Parathyroid adenoma (tissue), 2 donors: ENCODE measurements at regions not wholly inside any gene's neighbourhood (a gene's known extent, or its start where the extent isn't known, plus 50 kb on each side); places are given as distances from the start of the nearest gene placed in this dataset.

Experiments
- H2AFZ ChIP-seq: fragments of 300-600 bp; sonication (generic); one replicate; pipeline ENCODE4 v1.7.0; 2017; ENCODE audit warnings: antibody characterized with exemption, mild to moderate bottlenecking
- H3K27ac ChIP-seq: fragments of 300-600 bp; sonication (generic); one replicate; pipeline ENCODE4 v1.7.0; 2017
- H3K27me3 ChIP-seq: fragments of 300-600 bp; sonication (generic); one replicate; pipeline ENCODE4 v1.7.0; 2017; ENCODE audit warnings: low read length; ENCODE audit not compliant: control insufficient read depth, insufficient read depth
- H3K36me3 ChIP-seq: fragments of 300-600 bp; sonication (generic); one replicate; pipeline ENCODE4 v1.7.0; 2017; ENCODE audit warnings: low read length; ENCODE audit not compliant: control insufficient read depth, insufficient read depth
- H3K4me1 ChIP-seq: fragments of 300-600 bp; sonication (generic); one replicate; pipeline ENCODE4 v1.7.0; 2017; ENCODE audit warnings: control low read depth
- H3K4me2 ChIP-seq: fragments of 300-600 bp; sonication (generic); one replicate; pipeline ENCODE4 v1.7.0; 2017; ENCODE audit warnings: low read length
- H3K4me3 ChIP-seq: fragments of 300-600 bp; sonication (generic); one replicate; pipeline ENCODE4 v1.7.0; 2017; ENCODE audit warnings: low read depth, low read length
- H3K79me2 ChIP-seq: fragments of 300-600 bp; sonication (generic); one replicate; pipeline ENCODE4 v1.7.0; 2017; ENCODE audit warnings: control low read depth
- H3K9ac ChIP-seq: fragments of 300-600 bp; sonication (generic); one replicate; pipeline ENCODE4 v1.7.0; 2017; ENCODE audit warnings: mild to moderate bottlenecking
- H3K9me3 ChIP-seq: fragments of 300-600 bp; sonication (generic); one replicate; pipeline ENCODE4 v1.7.0; 2017; ENCODE audit warnings: low read length; ENCODE audit not compliant: control insufficient read depth
- CTCF ChIP-seq: fragments of 300-600 bp; sonication (generic); IDR thresholded peaks from one replicate; pipeline ENCODE4 v1.7.0; 2017; ENCODE audit warnings: antibody characterized with exemption, mild to moderate bottlenecking
- donor health status: primary hyperparathyroidism.

- H3K27ac ChIP-seq, result no peak overlapping the region
- no peaks in the 10 kb centered on the region for H3K27me3 ChIP-seq
- no peak overlapping the region for H3K4me2 ChIP-seq
- no peak overlapping the region for H3K4me3 ChIP-seq
- TF ChIP-seq CTCF, result no peak
- H3K36me3 ChIP-seq, result no peaks in the 10 kb centered on the region
- H3K79me2 ChIP-seq, result no peaks in the 10 kb centered on the region
- H3K9ac ChIP-seq, result no peak overlapping the region
- H3K9me3 ChIP-seq, result no peaks in the 10 kb centered on the region
- H3K4me1 ChIP-seq, result no peaks in the 10 kb centered on the region
- H2AFZ ChIP-seq, result no peak overlapping the region
These were observed 204.2 kb upstream of the PIK3R1 start for GRCh38 chr5:68011259-68011760.

GRCh38 chr5:68010740-68011139 is 204.8 kb upstream of the PIK3R1 start:
- no peak for TF ChIP-seq CTCF
- Histone ChIP-seq H3K79me2 (no peaks in the 10 kb centered on the region), H3K27me3 (no peaks in the 10 kb centered on the region), H2AFZ (no peak overlapping the region), H3K4me3 (no peak overlapping the region), H3K36me3 (no peaks in the 10 kb centered on the region), H3K4me1 (no peaks in the 10 kb centered on the region), H3K9me3 (no peaks in the 10 kb centered on the region), H3K4me2 (no peak overlapping the region), H3K27ac (no peak overlapping the region), H3K9ac (no peak overlapping the region)

- TF ChIP-seq CTCF, result no peak
- Histone ChIP-seq H3K4me1 (no peaks in the 10 kb centered on the region), H2AFZ (no peak overlapping the region), H3K9me3 (no peaks in the 10 kb centered on the region), H3K27ac (no peak overlapping the region), H3K9ac (no peak overlapping the region), H3K4me2 (no peak overlapping the region), H3K27me3 (no peaks in the 10 kb centered on the region), H3K79me2 (no peaks in the 10 kb centered on the region), H3K4me3 (no peak overlapping the region), H3K36me3 (no peaks in the 10 kb centered on the region)
These were observed 208.1 kb upstream of the PIK3R1 start for GRCh38 chr5:68007451-68007850.

- Histone ChIP-seq H3K36me3 (no peaks in the 10 kb centered on the region), H3K27ac (no peak overlapping the region), H3K4me1 (no peaks in the 10 kb centered on the region), H2AFZ (no peak overlapping the region), H3K27me3 (no peaks in the 10 kb centered on the region), H3K9ac (no peak overlapping the region), H3K4me2 (no peak overlapping the region), H3K9me3 (no peaks in the 10 kb centered on the region), H3K4me3 (no peak overlapping the region), H3K79me2 (no peaks in the 10 kb centered on the region)
- TF ChIP-seq CTCF, result no peak
These were observed 212.7 kb upstream of the PIK3R1 start for GRCh38 chr5:68002836-68003235.

GRCh38 chr5:68000805-68001204 is 214.8 kb upstream of the PIK3R1 start:
- Histone ChIP-seq H3K9ac (no peak overlapping the region), H3K36me3 (no peaks in the 10 kb centered on the region), H3K27ac (no peak overlapping the region), H3K27me3 (no peaks in the 10 kb centered on the region), H3K79me2 (no peaks in the 10 kb centered on the region), H3K9me3 (no peaks in the 10 kb centered on the region), H3K4me2 (no peak overlapping the region), H2AFZ (no peak overlapping the region), H3K4me3 (no peak overlapping the region), H3K4me1 (peaks cover 7% of the 10 kb centered on the region)
- no peak for TF ChIP-seq CTCF
